ENCODE measurements at regions not wholly inside any gene's neighbourhood (a gene's known extent, or its start where the extent isn't known, plus 50 kb on each side); places are given as distances from the start of the nearest gene placed in this dataset.

GRCh38 chr20:7696311-7696710, 243.9 kb downstream of the HAO1 start:
- no peak for TF ChIP-seq POLR2A (IDR thresholded peaks at IDR 0.05)
- no peak for TF ChIP-seq CTCF (IDR thresholded peaks at IDR 0.05 in 4 of 5, conservative IDR thresholded peaks at IDR 0.05 in 1 of 5)
